HG03280 (cell line): ENCODE measurements at regions not wholly inside any gene's neighbourhood (a gene's known extent, or its start where the extent isn't known, plus 50 kb on each side); places are given as distances from the start of the nearest gene placed in this dataset.
"Not testable (repeated sequence)": the region's sequence is repeated elsewhere in the genome, so short reads cannot be mapped to it uniquely, and the experiment has no call there.

ENCODE experiments used
- ATAC-seq: cut with Tn5 transposase; IDR thresholded peaks from one replicate; pipeline ENCODE4 v1.9.1; 2021; ENCODE audit warnings: mild to moderate bottlenecking, moderate library complexity; ENCODE audit not compliant: unreplicated experiment

GRCh38 chr16:5222761-5223160 is 125.2 kb upstream of the EEF2KMT start:
- ATAC-seq, result no peak

GRCh38 chr16:5221831-5222230 is 124.2 kb upstream of the EEF2KMT start:
- not testable (repeated sequence) for ATAC-seq

DNA sequence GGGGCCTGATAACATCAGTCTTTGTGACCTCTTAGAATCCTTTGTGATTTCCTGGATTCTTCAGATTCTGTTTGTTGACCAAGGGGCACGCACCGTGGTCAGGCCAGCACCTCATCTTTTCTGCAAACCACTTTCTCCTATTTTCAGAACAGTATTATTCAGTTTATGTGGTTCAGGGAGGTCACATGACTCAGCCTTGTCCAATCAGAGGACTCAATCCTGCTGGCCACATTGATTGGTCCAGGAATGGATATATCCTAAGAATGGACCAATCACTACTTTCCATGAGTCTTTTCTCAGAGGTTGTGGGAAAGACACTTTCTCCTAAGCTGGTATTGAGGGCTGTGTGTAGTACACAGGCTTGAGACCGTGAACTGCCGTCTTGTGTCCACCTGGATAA is 123.1 kb upstream of the EEF2KMT start:
- no peak for ATAC-seq

- no peak for ATAC-seq
These were observed 119.0 kb upstream of the EEF2KMT start for GRCh38 chr16:5216441-5217080.

- ATAC-seq, result no peak
These were observed 118.3 kb upstream of the EEF2KMT start for GRCh38 chr16:5215901-5216300.

- ATAC-seq, result no peak
These were observed 116.9 kb upstream of the EEF2KMT start for GRCh38 chr16:5214466-5214865.

DNA sequence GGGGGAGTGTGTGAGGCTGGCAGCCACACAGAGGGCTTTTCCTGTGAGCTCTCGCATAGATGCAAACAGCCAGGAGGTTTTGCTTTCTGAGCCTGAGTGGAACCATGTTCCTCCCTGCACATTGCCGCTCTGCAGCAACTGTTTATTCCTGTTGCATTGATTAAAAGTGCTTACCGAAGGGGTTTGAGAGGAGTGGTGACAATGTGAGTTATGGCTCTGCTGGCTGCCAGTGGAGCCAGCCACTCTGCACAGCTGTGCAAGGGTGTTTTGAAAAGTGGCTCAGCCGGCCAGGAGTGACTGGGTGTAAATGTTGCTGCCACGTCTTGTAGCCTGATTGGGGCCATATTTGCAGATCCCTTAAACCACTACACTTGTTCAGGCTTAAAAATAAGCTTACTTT is 114.9 kb upstream of the EEF2KMT start:
- ATAC-seq, result not testable (repeated sequence)

- ATAC-seq, result not testable (repeated sequence)
These were observed 110.4 kb upstream of the EEF2KMT start for GRCh38 chr16:5207862-5208498.

DNA sequence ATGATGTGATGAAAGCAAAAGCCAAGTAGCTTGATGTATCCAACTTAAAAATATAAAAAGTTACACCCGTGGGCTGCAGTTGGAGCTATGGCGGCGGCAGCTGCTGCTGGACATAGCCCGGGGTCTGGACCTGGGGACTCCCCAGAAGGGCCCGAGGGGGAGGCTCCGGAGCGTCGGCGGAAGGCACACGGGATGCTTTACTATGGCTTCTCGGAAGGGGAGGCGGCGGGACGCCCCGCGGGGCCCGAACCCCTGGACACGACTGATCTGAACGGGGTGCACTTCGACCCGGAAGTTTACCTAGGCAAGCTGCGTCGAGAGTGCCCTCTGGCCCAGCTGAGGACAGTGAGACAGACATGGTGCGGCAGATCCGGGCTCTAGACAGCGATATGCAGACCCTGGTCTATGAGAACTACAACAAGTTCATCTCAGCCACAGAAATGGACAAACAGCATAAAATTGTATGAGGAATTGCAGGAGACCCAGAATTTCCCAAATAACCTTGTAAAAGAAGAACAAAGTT is 109.5 kb upstream of the EEF2KMT start:
- no peak for ATAC-seq

GRCh38 chr16:5206331-5206990 is 108.9 kb upstream of the EEF2KMT start:
- ATAC-seq, result no peak

DNA sequence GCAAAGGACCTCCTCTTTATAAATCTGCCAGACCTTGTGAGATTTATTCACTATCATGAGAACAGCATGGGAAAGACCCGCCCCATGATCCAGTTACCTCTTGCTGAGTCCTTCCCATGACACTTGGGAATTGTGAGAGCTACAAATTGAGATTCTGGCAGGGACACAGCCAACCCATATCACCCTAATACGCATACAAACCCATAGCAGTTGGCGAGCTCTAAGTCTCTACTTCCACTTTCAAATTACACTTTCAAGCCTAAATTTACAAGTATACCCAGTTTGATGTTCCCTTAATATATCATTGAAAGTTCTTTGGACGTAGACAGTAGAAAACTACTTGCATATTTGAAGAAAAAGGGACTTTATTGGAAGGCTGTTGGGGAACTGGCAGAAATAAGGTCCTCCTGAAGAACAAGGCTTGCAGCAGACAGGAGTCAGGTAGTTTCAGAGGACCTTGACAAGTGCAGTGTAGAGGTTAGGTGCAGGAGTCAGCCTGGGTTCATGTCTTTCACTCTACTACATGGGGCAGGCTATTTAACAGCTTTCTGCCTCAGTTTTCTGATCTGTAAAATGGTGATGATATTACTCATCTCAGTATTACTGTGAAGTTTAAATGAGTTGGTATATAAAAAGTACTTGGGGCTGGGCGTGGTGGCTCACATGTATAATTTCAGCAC is 107.9 kb upstream of the EEF2KMT start:
- ATAC-seq, result peak; percentile 69

GRCh38 chr16:5203675-5204074 is 106.1 kb upstream of the EEF2KMT start:
- ATAC-seq, result not testable (repeated sequence)

- no peak for ATAC-seq
These were observed 102.5 kb upstream of the EEF2KMT start for GRCh38 chr16:5200123-5200522.

- ATAC-seq, result no peak
These were observed 98.6 kb upstream of the EEF2KMT start for GRCh38 chr16:5196204-5196603.

DNA sequence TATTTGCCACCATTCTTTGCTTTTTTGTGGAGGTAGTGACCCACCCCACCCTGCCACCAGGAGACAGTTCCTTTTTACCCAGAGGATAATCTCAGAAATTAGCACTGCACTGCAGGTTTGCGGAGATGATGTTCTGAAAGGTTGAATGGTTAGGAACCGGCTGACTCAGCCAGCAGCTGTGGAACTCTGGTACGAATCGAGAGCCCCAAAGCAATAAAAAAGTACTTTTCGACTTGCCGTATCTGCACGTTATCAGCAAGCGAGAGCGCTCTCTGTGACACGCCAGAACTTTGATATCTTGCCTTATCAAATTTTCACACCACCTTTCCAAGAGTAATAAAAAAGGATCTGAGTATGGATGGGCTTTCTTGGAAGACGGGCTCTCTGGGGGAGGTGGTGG is 96.3 kb upstream of the EEF2KMT start:
- no peak for ATAC-seq

- ATAC-seq, result no peak
These were observed 91.4 kb upstream of the EEF2KMT start for GRCh38 chr16:5188989-5189352.

- ATAC-seq, result no peak
These were observed 90.9 kb upstream of the EEF2KMT start for GRCh38 chr16:5188318-5188988.

- ATAC-seq, result no peak
These were observed 89.9 kb upstream of the EEF2KMT start for GRCh38 chr16:5187402-5187952.

DNA sequence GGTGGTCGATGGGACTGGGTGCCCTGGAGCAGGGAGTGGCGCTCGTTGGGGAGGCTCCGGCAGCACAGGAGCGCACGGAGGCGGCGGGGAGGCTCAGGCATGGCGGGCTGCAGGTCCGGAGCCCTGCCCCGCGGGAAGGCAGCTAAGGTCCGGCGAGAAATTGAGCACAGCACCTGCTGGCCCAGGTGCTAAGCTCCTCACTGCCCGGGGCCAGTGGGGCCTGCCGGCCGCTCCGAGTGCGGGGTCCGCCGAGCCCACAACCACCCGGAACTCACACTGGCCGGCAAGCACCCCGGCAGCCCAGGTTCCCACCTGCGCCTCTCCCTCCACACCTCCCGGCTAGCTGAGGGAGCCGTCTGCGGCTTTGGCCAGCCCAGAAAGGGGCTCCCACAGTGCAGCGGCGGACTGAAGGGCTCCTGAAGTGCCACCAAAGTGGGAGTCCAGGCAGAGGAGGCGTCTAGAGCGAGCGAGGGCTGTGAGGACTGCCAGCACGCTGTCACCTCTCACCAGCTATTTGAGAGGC is 88.8 kb upstream of the EEF2KMT start:
- no peak for ATAC-seq

DNA sequence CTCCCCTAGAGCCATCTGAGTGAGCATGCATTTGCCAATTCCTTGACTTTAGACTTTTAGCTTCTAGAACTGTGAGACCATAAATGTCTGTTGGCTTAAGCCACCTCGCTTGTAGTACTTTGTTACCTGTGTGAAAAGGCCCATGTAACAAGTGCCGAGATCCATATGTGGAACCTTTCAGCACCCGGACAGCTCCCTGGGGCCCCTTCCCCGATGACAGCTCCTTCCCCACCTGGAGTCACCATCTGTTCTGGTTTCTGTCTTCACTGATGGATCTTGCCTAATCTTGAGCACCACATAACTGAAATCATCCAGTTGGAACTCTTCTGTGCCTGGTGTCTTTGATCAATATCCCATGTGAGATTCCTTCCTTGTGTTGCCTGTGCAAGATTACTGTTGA is 78.9 kb upstream of the EEF2KMT start:
- ATAC-seq, result no peak
